ENCODE measurements at regions not wholly inside any gene's neighbourhood (a gene's known extent, or its start where the extent isn't known, plus 50 kb on each side); places are given as distances from the start of the nearest gene placed in this dataset.

GRCh38 chr14:99081156-99081765, 190.7 kb downstream of the BCL11B start:
- no peak for TF ChIP-seq CTCF (IDR thresholded peaks at IDR 0.05; ENCODE audit: control extremely low read depth, extremely low read depth)
- WGBS, 2 donors, result 90 to 95% methylated on average over 9 of the region's 9 CpGs
- no peak for ATAC-seq (ENCODE audit: insufficient read depth, low FRiP score)
- peaks cover 0 to 18% (median 5%) of the 10 kb centered on the region in 4 donors for H3K9me3 ChIP-seq (ENCODE audit: control insufficient read depth in 4 of 4, insufficient read depth in 3 of 4, low read length in 3 of 4)
- H3K27me3 ChIP-seq (ENCODE audit: control insufficient read depth in 3 of 3, insufficient read depth in 3 of 3, low read length in 2 of 3), result no peaks in the 10 kb centered on the region
- H3K4me3 ChIP-seq, result no peak overlapping the region
- no peak overlapping the region for H3K27ac ChIP-seq (ENCODE audit: low read depth in 1 of 2, low read length in 1 of 2)
- no peak overlapping the region for H3K9ac ChIP-seq (ENCODE audit: insufficient read depth in 1 of 2, low read length in 2 of 2)
- no peaks in the 10 kb centered on the region for H3K36me3 ChIP-seq (ENCODE audit: control insufficient read depth in 4 of 4, insufficient read depth in 4 of 4, low read length in 4 of 4)
- no peak for DNase-seq
- no peaks in the 10 kb centered on the region for H3K4me1 ChIP-seq (ENCODE audit: control insufficient read depth in 5 of 5, insufficient read depth in 5 of 5, low read length in 5 of 5)

GRCh38 chr14:99081880-99082279, 190.1 kb downstream of the BCL11B start:
- Histone ChIP-seq H3K36me3 (ENCODE audit: control insufficient read depth in 4 of 4, insufficient read depth in 4 of 4, low read length in 4 of 4) (no peaks in the 10 kb centered on the region), H3K27ac (ENCODE audit: low read depth in 1 of 2, low read length in 1 of 2) (no peak overlapping the region), H3K9me3 (ENCODE audit: control insufficient read depth in 4 of 4, insufficient read depth in 3 of 4, low read length in 3 of 4) (peaks cover 0 to 18% (median 5%) of the 10 kb centered on the region in 4 donors), H3K4me3 (no peak overlapping the region), H3K4me1 (ENCODE audit: control insufficient read depth in 5 of 5, insufficient read depth in 5 of 5, low read length in 5 of 5) (no peaks in the 10 kb centered on the region), H3K9ac (ENCODE audit: insufficient read depth in 1 of 2, low read length in 2 of 2) (no peak overlapping the region), H3K27me3 (ENCODE audit: control insufficient read depth in 3 of 3, insufficient read depth in 3 of 3, low read length in 2 of 3) (no peaks in the 10 kb centered on the region)
- WGBS, 2 donors, result 87 to 90% methylated on average over 2 of the region's 2 CpGs
- no peak for DNase-seq
- no peak for ATAC-seq (ENCODE audit: insufficient read depth, low FRiP score)
- no peak for TF ChIP-seq CTCF (IDR thresholded peaks at IDR 0.05; ENCODE audit: control extremely low read depth, extremely low read depth)

GRCh38 chr14:99093532-99094517, 178.2 kb downstream of the BCL11B start:
- TF ChIP-seq CTCF (IDR thresholded peaks at IDR 0.05; ENCODE audit: control extremely low read depth, extremely low read depth), result no peak
- no peak overlapping the region for H3K9ac ChIP-seq (ENCODE audit: insufficient read depth in 1 of 2, low read length in 2 of 2)
- no peak for ATAC-seq (ENCODE audit: insufficient read depth, low FRiP score)
- H3K4me3 ChIP-seq, result no peak overlapping the region
- peaks cover 0 to 9% (median 0%) of the 10 kb centered on the region in 5 donors for H3K4me1 ChIP-seq (ENCODE audit: control insufficient read depth in 5 of 5, insufficient read depth in 5 of 5, low read length in 5 of 5)
- no peaks in the 10 kb centered on the region for H3K27me3 ChIP-seq (ENCODE audit: control insufficient read depth in 3 of 3, insufficient read depth in 3 of 3, low read length in 2 of 3)
- no peak overlapping the region for H3K27ac ChIP-seq (ENCODE audit: low read depth in 1 of 2, low read length in 1 of 2)
- WGBS, 2 donors, result 73 to 77% methylated on average over 17 of the region's 17 CpGs
- H3K9me3 ChIP-seq (ENCODE audit: control insufficient read depth in 4 of 4, insufficient read depth in 3 of 4, low read length in 3 of 4), result no peaks in the 10 kb centered on the region
- no peaks in the 10 kb centered on the region for H3K36me3 ChIP-seq (ENCODE audit: control insufficient read depth in 4 of 4, insufficient read depth in 4 of 4, low read length in 4 of 4)
- no peak for DNase-seq

Data from lung (tissue), 11 donors.